HCEC 1CT (cell line): ENCODE measurements at regions not wholly inside any gene's neighbourhood (a gene's known extent, or its start where the extent isn't known, plus 50 kb on each side); places are given as distances from the start of the nearest gene placed in this dataset.
"Not testable (repeated sequence)": the region's sequence is repeated elsewhere in the genome, so short reads cannot be mapped to it uniquely, and the experiment has no call there.

Experiments used
- DNase-seq: peaks from one replicate; pipeline ENCODE4 v3.0.0-alpha.2; 2017

DNA sequence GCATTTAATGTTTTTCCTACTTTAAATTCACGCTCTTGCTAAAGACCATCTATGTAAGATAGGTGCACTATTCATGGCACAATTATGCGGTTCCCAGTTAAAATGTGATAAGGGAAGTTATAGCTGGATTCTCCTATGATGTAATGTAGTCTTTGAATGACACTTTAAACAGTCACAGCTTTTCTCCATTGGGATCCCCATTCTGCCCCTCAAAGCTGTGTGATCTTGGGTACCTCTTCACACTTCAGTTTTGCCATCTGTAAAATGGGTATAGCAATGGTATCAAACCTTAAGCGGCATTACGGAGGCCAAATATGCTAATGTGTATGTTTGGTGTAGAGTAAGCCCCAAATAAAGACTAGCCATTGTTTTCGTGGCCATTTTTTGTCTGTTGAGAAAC, 64.7 kb upstream of the ZNF217 start:
- no peak for DNase-seq

DNA sequence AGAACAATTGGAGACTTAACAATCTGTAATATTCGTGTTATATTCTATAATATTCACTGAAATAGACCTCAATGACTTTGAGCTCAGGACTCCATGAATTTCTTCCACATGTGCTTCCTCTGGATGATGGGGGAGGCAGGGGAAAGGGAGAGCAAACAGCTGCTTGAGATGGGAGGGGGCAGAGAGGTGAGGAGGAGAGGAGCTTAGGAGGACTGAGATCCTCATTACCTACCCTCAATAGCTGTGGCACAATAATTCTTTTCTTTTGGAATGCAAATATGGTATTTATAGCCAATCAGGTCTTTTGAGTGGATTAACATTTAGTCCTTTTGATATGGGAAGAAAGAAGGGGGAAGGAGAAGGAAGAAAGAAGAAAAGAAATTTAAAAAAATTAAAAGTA, 64.1 kb upstream of the ZNF217 start:
- DNase-seq, result no peak

DNA sequence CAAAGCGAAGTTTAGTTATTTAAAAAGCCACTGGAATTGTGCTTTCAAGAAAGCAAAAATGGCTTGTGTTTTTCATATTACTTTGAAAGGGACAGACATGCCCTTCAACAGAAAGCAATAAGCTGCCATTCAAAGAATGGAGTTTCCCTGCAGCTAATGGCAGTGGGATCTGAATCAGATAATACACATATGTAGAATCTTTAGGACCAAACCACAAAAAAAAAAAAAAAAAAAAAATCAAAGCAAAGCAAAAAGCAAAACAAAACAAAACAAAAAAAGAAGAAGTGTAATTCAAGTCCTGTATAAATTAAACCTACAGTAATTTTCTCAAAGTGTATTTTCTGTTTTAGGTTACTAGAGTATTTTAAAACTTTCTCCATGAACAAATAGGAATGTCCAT, 63.6 kb upstream of the ZNF217 start:
- no peak for DNase-seq

DNA sequence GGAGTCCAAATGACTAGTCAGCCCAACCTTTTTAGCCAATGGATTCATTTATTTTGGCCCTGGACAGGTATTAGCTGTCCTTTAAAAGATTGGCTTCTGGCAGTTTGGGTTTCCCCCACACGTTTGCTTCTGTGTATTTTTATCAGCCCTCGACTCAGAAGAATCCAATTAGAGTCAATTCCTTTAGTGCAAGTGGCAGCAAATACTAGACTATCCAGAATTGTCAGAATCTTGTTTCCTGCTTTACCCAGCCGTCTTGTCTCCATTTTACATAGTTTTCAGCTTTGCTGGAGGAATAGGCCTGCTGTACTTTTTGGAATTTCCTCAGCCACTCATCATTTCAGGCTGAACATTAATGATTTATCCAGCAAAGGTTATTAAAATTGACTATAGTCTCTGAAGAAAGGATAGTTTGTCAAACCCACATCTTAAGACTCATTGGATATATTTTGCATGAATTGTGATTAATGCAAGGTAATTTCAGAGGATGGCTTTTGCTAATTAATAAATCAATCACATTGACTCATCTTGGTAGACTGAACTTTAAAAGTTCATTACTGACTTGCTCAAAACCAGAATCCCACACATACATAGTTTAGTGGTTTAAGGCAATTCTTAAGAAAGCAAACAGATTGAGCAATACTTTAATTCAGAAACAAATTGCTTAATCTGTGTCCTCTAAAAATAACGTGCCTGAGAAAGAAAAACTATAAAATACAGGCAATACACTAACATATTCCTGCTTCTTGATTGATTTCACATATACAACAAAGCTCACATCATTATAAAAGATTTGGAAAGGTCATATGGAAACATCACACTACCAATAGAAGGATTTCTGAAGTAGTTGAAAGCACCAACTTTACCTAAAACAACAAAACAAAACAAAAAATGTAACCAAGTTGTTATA, 62.9 kb upstream of the ZNF217 start:
- DNase-seq, result peak; percentile 87

DNA sequence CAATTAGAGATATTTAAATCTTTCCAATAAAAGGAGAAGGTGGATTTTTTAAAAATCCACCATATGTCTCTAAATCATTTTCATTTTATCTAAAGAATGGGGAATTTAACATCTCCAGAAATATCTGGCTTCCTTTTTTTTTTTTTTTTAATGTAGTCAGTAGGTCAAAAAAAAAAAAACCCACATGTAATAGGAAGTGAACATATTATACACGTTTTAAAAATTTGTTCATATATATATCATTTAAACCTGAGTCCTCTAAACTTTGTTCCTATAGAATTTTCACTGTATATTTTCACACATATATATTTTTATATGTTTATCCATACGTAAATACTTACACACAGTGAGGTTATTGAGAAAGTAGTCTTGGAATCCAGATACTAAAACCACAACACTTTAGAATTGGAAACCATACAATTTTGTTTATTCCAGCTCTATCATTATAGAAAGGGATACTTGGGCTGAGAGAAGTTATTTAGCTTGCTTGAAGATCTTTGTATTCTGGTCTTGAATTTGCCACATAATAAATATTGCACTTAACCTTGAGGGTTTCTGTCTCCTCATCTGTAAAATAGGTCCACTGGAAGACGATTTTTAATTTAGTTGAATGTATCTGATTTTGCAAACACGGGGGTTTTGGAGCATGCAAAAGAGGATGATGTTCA, 62.1 kb upstream of the ZNF217 start:
- DNase-seq, result peak; percentile 42

DNA sequence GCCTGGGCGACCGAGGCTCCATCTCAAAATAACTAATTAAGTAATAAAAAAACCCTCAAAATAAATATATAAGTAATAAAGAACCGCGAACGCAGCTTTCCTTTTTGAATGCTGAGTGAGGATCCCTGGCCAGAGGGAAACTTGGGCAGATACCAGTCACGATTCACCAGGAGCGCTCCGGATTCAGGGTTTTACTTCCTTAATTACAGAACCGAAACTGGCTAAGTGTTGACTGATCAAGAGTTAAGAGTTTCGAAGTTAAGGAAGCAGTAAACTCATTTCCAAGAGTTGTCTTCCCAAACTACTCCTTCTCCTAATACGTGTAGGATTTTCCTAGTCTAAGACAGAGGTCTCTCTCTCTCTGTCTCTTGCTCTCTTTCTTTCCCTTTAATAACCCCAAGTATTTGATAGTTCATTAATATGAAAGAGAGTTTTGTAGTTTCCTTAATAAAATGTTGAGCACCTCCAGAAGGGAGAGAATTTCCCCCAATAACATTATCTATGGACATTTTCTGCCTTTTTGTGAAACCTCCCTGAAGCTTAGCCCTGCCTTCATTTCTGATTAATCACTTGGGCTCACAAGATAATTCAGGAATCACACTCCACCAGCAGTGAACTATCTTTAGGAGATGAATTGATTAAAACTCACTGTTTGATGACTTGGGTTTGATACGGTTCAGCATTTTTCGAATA, 61.4 kb upstream of the ZNF217 start:
- no peak for DNase-seq

DNA sequence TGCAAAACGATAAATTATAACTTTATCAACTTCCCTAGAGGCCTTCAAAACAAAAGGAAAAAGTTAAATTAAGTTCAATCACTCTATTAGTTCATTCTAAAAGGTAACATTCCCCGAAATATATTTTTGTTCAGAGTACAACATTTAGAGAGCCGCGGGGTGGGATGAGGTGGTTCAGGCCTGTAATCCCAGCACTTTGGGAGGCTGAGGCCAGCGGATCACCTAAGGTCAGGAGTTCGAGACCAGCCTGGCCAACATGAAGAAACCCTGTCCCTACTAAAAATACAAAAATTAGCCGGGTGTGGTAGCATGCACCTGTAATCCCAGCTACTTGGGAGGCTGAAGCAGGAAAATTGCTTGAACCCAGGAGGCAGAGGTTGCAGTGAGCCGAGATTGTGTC, 60.9 kb upstream of the ZNF217 start:
- not testable (repeated sequence) for DNase-seq

DNA sequence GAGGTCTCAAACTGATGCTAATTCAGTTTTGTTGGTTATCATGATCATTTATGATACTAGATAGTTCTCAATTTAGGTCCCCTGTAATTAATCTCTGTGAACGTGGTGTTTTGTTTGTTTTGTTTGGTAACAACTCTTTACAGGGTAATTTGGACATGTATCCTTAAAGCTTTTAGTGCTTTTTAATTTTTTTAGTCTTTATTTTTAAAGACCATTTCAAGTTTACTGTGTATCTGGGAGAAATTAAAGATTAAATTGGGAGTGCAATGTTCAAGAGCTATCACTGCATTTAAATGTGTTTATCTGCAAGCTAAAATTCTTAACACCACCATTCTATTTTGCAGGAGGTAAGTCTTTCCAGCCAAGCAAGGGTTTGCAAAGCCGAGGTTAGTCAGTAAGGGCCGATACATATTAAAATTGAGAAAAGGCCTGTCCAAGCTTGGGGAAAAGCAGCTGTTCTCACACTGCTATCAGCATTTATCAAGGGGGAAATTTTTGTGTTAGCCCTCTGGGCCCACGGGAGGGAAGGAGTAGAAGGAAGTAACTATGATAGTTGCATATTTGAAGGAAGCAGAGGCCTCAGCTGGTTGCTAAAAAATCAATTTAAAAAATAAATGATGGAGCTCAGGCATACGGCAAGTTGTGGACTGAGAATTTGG, 59.3 kb upstream of the ZNF217 start:
- no peak for DNase-seq

DNA sequence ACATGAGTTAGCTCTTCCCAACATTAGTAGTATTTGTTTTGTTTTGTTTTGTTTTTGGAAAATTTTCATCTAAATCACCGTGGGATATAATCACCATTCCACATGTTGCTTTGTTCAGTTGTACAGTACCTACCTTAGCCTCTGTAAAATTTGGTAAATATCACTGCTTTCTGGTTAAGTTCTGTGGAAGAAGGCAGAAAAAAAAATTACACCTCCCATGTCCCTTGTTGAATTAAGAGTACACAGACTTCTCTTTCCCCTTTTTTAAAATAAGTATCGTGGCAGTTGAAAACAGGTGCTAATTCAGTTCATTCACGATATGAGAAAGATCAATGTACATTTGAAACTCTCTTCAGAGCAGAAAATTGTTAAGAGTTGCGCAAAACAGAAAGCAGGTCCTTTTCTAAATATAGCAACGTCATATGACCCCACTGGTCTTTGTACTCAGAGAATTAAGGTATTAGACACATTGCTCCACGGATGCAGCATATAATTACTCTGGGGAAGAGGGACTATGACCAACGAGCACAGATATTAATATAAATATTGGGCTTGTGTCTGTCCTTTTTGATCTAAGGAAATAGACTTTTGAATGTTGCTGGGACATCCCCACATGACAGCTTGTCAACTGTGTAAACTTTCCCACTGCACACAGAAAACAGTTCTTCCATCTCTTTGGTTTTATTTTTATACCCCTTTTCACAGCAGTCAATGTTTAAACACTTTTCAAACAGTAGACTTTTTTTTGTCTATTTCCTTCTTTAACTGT, 58.6 kb upstream of the ZNF217 start:
- DNase-seq, result peak; percentile 25

DNA sequence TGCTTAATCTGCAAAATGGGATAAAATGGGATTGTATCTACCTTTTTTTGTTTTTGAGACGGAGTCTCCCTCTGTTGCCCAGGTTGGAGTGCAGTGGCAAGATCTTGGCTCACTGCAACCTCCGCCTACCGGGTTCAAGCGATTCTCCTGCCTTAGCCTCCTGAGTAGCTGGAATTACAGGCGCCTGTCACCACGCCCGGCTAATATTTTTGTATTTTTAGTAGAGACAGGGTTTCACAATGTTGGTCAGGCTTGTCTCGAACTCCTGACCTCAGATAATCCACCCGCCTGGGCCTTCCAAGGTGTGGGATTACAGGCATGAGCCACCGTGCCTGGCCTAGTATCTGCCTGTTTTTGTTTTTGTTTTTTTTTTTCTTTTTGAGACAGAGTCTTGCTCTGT, 55.9 kb upstream of the ZNF217 start:
- not testable (repeated sequence) for DNase-seq

DNA sequence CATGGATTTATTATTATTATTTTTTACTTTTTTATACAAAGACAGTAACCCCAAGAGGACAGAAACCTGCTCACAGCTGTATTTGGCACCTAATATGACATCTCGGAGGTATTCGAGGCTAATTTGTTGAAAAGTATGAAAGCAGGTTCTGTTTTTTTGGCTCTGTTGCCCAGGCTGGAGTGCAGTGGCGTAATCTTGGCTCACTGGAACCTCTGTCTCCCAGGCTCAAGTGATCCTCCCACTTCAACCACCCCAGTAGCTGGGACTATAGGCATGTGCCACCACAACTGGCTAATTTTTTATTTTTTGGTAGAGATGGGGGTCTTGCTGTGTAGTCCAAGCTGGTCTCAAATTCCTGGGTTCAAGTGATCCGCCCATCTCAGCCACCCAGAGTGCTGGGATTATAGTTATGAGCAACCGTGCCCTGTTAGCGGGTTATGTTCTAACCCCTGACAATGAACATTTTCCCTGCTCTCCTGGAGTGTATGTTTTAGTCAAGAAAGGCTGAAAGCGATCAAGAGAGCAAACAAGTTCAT, 53.7 kb upstream of the ZNF217 start:
- DNase-seq, result no peak

DNA sequence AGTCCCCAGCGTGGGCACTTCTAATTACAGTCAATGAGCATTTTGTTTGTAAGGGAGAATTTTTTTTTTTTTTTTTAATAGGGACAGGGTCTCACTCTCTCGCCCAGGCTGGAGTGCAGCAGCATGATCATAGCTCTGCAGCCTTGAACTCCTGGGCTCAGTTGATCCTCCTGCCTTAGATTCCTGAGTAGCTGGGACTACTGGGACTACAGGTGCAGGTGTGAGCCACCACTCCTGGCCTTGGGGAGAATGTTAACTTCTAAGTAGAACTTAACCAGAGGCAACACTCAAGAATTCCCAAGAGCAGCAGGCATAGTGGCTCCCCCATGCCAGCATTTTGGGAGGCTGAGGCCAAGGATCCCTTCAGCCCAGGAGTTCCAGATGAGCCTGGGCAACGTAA, 52.9 kb upstream of the ZNF217 start:
- DNase-seq, result no peak

DNA sequence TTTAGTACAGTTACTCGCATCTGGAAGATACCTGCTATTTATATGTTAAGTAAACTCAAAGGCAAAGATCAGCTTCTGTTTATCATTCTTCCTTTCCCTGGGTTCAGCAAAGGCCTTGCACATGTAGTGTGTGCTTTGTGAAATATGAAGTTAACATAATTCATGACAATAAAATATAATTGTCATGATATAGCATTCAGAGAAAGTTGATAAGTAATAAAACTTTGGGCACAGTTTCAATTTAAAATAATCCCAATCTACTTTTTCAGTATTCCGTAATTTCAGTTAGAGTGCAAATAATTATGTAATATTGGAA, 51.9 kb upstream of the ZNF217 start:
- no peak for DNase-seq

DNA sequence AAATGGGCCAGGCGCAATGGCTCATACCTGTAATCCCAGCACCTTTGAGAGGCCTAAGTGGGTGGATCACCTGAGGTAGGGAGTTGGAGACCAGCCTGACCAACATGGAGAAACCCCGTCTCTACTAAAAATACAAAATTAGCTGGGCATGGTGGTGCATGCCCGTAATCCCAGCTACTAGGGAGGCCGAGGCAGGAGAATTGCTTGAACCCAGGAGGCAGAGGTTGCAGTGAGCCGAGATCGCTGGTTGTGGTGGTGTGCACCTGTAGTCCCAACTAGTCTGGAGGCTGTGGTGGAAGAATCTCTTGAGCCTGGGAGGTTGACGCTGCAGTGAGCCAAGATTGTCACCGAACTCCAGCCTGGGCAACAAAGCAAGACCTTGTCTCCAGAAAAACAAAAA, 50.5 kb upstream of the ZNF217 start:
- not testable (repeated sequence) for DNase-seq
